ENCODE measurements at regions not wholly inside any gene's neighbourhood (a gene's known extent, or its start where the extent isn't known, plus 50 kb on each side); places are given as distances from the start of the nearest gene placed in this dataset.

GRCh38 chr2:234674781-234675201 is 177.9 kb upstream of the ARL4C start:
- no peak for DNase-seq (ENCODE audit: low read depth)

GRCh38 chr2:234673961-234674759 is 177.3 kb upstream of the ARL4C start:
- no peak for DNase-seq (ENCODE audit: low read depth)

GRCh38 chr2:234673501-234673900 is 176.6 kb upstream of the ARL4C start:
- no peak for DNase-seq (ENCODE audit: low read depth)

- no peak for DNase-seq (ENCODE audit: low read depth)
Observed at GRCh38 chr2:234672498-234673150, 175.7 kb upstream of the ARL4C start.

- DNase-seq (ENCODE audit: low read depth), result no peak
Observed at GRCh38 chr2:234671716-234672115, 174.8 kb upstream of the ARL4C start.

- DNase-seq (ENCODE audit: low read depth), result no peak
Observed at GRCh38 chr2:234671231-234671630, 174.3 kb upstream of the ARL4C start.

- no peak for DNase-seq (ENCODE audit: low read depth)
Observed at GRCh38 chr2:234670806-234671205, 173.9 kb upstream of the ARL4C start.

GRCh38 chr2:234670052-234670451 is 173.2 kb upstream of the ARL4C start:
- no peak for DNase-seq (ENCODE audit: low read depth)

- DNase-seq (ENCODE audit: low read depth), result no peak
Observed at GRCh38 chr2:234669621-234670020, 172.7 kb upstream of the ARL4C start.

- no peak for DNase-seq (ENCODE audit: low read depth)
Observed at GRCh38 chr2:234669001-234669400, 172.1 kb upstream of the ARL4C start.

- DNase-seq (ENCODE audit: low read depth), result no peak
Observed at GRCh38 chr2:234666911-234667310, 170.0 kb upstream of the ARL4C start.

- no peak for DNase-seq (ENCODE audit: low read depth)
Observed at GRCh38 chr2:234665304-234665703, 168.4 kb upstream of the ARL4C start.

- DNase-seq (ENCODE audit: low read depth), result no peak
Observed at GRCh38 chr2:234661849-234662248, 165.0 kb upstream of the ARL4C start.

- DNase-seq (ENCODE audit: low read depth), result no peak
Observed at GRCh38 chr2:234661175-234661574, 164.3 kb upstream of the ARL4C start.

GRCh38 chr2:234655706-234656105 is 158.8 kb upstream of the ARL4C start:
- DNase-seq (ENCODE audit: low read depth), result no peak

GRCh38 chr2:234650911-234651310 is 154.0 kb upstream of the ARL4C start:
- DNase-seq (ENCODE audit: low read depth), result no peak

- DNase-seq (ENCODE audit: low read depth), result no peak
Observed at GRCh38 chr2:234649951-234650350, 153.1 kb upstream of the ARL4C start.

- no peak for DNase-seq (ENCODE audit: low read depth)
Observed at GRCh38 chr2:234643407-234643806, 146.5 kb upstream of the ARL4C start.

GRCh38 chr2:234641086-234641485 is 144.2 kb upstream of the ARL4C start:
- DNase-seq (ENCODE audit: low read depth), result no peak

- DNase-seq (ENCODE audit: low read depth), result no peak
Observed at GRCh38 chr2:234640657-234641056, 143.8 kb upstream of the ARL4C start.

- DNase-seq (ENCODE audit: low read depth), result no peak
Observed at GRCh38 chr2:234638966-234639365, 142.1 kb upstream of the ARL4C start.

GRCh38 chr2:234635284-234635683 is 138.4 kb upstream of the ARL4C start:
- no peak for DNase-seq (ENCODE audit: low read depth)

- DNase-seq (ENCODE audit: low read depth), result no peak
Observed at GRCh38 chr2:234633581-234634230, 136.8 kb upstream of the ARL4C start.
